HG02678 (cell line): ENCODE measurements at regions not wholly inside any gene's neighbourhood (a gene's known extent, or its start where the extent isn't known, plus 50 kb on each side); places are given as distances from the start of the nearest gene placed in this dataset.
"Not testable (repeated sequence)": the region's sequence is repeated elsewhere in the genome, so short reads cannot be mapped to it uniquely, and the experiment has no call there.

Source experiments
- ATAC-seq: cut with Tn5 transposase; IDR thresholded peaks from one replicate; pipeline ENCODE4 v1.9.1; 2021; ENCODE audit warnings: mild to moderate bottlenecking, moderate library complexity; ENCODE audit not compliant: unreplicated experiment

GRCh38 chr2:150267651-150268415 is 219.6 kb downstream of the RND3 start:
- no peak for ATAC-seq

GRCh38 chr2:150266931-150267330 is 220.5 kb downstream of the RND3 start:
- no peak for ATAC-seq

- no peak for ATAC-seq
These were observed 223.0 kb downstream of the RND3 start for GRCh38 chr2:150264442-150264841.

- no peak for ATAC-seq
These were observed 225.8 kb downstream of the RND3 start for GRCh38 chr2:150261691-150262090.

- no peak for ATAC-seq
These were observed 226.8 kb downstream of the RND3 start for GRCh38 chr2:150260636-150261035.

GRCh38 chr2:150259746-150260145 is 227.7 kb downstream of the RND3 start:
- ATAC-seq, result no peak

GRCh38 chr2:150258781-150259307 is 228.6 kb downstream of the RND3 start:
- ATAC-seq, result no peak

- no peak for ATAC-seq
These were observed 230.7 kb downstream of the RND3 start for GRCh38 chr2:150256736-150257135.

GRCh38 chr2:150255528-150255927 is 231.9 kb downstream of the RND3 start:
- ATAC-seq, result no peak

- ATAC-seq, result not testable (repeated sequence)
These were observed 237.7 kb downstream of the RND3 start for GRCh38 chr2:150249735-150250134.

- no peak for ATAC-seq
These were observed 240.0 kb downstream of the RND3 start for GRCh38 chr2:150247481-150247880.

- ATAC-seq, result no peak
These were observed 252.6 kb downstream of the RND3 start for GRCh38 chr2:150234787-150235446.

GRCh38 chr2:150232871-150233270 is 254.6 kb downstream of the RND3 start:
- no peak for ATAC-seq

- ATAC-seq, result no peak
These were observed 255.1 kb downstream of the RND3 start for GRCh38 chr2:150232321-150232720.

GRCh38 chr2:150230616-150231015 is 256.9 kb downstream of the RND3 start:
- no peak for ATAC-seq

- ATAC-seq, result no peak
These were observed 257.5 kb downstream of the RND3 start for GRCh38 chr2:150230004-150230403.

- no peak for ATAC-seq
These were observed 258.5 kb downstream of the RND3 start for GRCh38 chr2:150228936-150229335.

- no peak for ATAC-seq
These were observed 262.4 kb downstream of the RND3 start for GRCh38 chr2:150225030-150225429.

GRCh38 chr2:150224321-150224720 is 263.1 kb downstream of the RND3 start:
- no peak for ATAC-seq

GRCh38 chr2:150222942-150223341 is 264.5 kb downstream of the RND3 start:
- ATAC-seq, result no peak

- no peak for ATAC-seq
These were observed 265.1 kb downstream of the RND3 start for GRCh38 chr2:150222379-150222778.

- ATAC-seq, result no peak
These were observed 267.6 kb downstream of the RND3 start for GRCh38 chr2:150219861-150220260.
